H9 (cell line): ENCODE measurements at regions not wholly inside any gene's neighbourhood (a gene's known extent, or its start where the extent isn't known, plus 50 kb on each side); places are given as distances from the start of the nearest gene placed in this dataset.

Source experiments
- DNase-seq: peaks from one replicate; pipeline ENCODE4 v3.0.0-alpha.2; 2017
- H2AFZ ChIP-seq: one replicate; pipeline ENCODE4 v1.6.1; 2013; ENCODE audit warnings: mild to moderate bottlenecking, low read length, control low read depth, moderate library complexity
- H2AK5ac ChIP-seq: 2 replicates; pipeline ENCODE4 v1.6.1; 2013; ENCODE audit warnings: low read length, control low read depth, mixed read lengths; ENCODE audit not compliant: insufficient read length
- H2BK120ac ChIP-seq: one replicate; pipeline ENCODE4 v1.6.1; 2013; ENCODE audit warnings: low read depth, mild to moderate bottlenecking, low read length, control low read depth, inconsistent platforms; ENCODE audit not compliant: poor library complexity, severe bottlenecking
- H2BK12ac ChIP-seq: 2 replicates; pipeline ENCODE4 v1.6.1; 2013; ENCODE audit warnings: low read length, control low read depth, mixed read lengths, low read depth; ENCODE audit not compliant: insufficient read length
- H2BK15ac ChIP-seq: 2 replicates; pipeline ENCODE4 v1.6.1; 2013; ENCODE audit warnings: low read depth, low read length, control low read depth
- H2BK20ac ChIP-seq: one replicate; pipeline ENCODE4 v1.6.1; 2013; ENCODE audit warnings: low read depth, mild to moderate bottlenecking, low read length, control low read depth, inconsistent platforms; ENCODE audit not compliant: poor library complexity, severe bottlenecking
- H2BK5ac ChIP-seq: 2 replicates; pipeline ENCODE4 v1.6.1; 2013; ENCODE audit warnings: low read length, control low read depth, mixed read lengths; ENCODE audit not compliant: insufficient read length
- H3K14ac ChIP-seq: 2 replicates; pipeline ENCODE4 v1.6.1; 2013; ENCODE audit warnings: low read length, control low read depth; ENCODE audit not compliant: insufficient read depth
- H3K18ac ChIP-seq: 2 replicates; pipeline ENCODE4 v1.6.1; 2013; ENCODE audit warnings: low read depth, mild to moderate bottlenecking, mixed read lengths, low read length, control low read depth; ENCODE audit not compliant: insufficient read length
- H3K23ac ChIP-seq: 2 replicates; pipeline ENCODE4 v1.6.1; 2013; ENCODE audit warnings: low read length, control low read depth, mixed read lengths, low read depth; ENCODE audit not compliant: insufficient read length
- H3K23me2 ChIP-seq: 2 replicates; pipeline ENCODE4 v1.6.1; 2013; ENCODE audit warnings: low read depth, mild to moderate bottlenecking, mixed read lengths, low read length, control low read depth; ENCODE audit not compliant: insufficient read length, poor library complexity, severe bottlenecking
- H3K27ac ChIP-seq: 2 replicates; pipeline ENCODE4 v1.5.1; 2013; ENCODE audit warnings: low read length, control low read depth, mixed read lengths, low read depth; ENCODE audit not compliant: insufficient read length
- H3K27me3 ChIP-seq: 2 replicates; pipeline ENCODE4 v1.6.1; 2013; ENCODE audit warnings: low read length, control low read depth, inconsistent platforms; ENCODE audit not compliant: insufficient read depth
- H3K4ac ChIP-seq: 2 replicates; pipeline ENCODE4 v1.6.1; 2013; ENCODE audit warnings: low read depth, mild to moderate bottlenecking, control low read depth, inconsistent platforms, low read length, moderate library complexity
- H3K4me1 ChIP-seq: 2 replicates; pipeline ENCODE4 v1.6.1; 2013; ENCODE audit warnings: low read length, control low read depth, inconsistent platforms; ENCODE audit not compliant: insufficient read depth
- H3K4me2 ChIP-seq: 2 replicates; pipeline ENCODE4 v1.6.1; 2013; ENCODE audit warnings: low read length, control low read depth, mixed read lengths; ENCODE audit not compliant: insufficient read length, insufficient read depth
- H3K56ac ChIP-seq: 2 replicates; pipeline ENCODE4 v1.6.1; 2013; ENCODE audit warnings: low read depth, mild to moderate bottlenecking, mixed read lengths, low read length, control low read depth; ENCODE audit not compliant: insufficient read length
- H3K79me1 ChIP-seq: 2 replicates; pipeline ENCODE4 v1.6.1; 2013; ENCODE audit warnings: low read depth, mild to moderate bottlenecking, moderate library complexity, low read length, control low read depth, inconsistent platforms; ENCODE audit not compliant: insufficient read depth, poor library complexity, severe bottlenecking
- H3K79me2 ChIP-seq: 2 replicates; pipeline ENCODE4 v1.6.1; 2013; ENCODE audit warnings: low read length, control low read depth, inconsistent platforms; ENCODE audit not compliant: insufficient read depth
- H3K9ac ChIP-seq: 2 replicates; pipeline ENCODE4 v1.6.1; 2013; ENCODE audit warnings: low read length, control low read depth, mixed read lengths; ENCODE audit not compliant: insufficient read length; ENCODE audit errors: extremely low read depth
- H3K9me3 ChIP-seq: one replicate; pipeline ENCODE4 v1.6.1; 2013; ENCODE audit warnings: low read depth, low read length, inconsistent platforms; ENCODE audit not compliant: control insufficient read depth
- H3T11ph ChIP-seq: one replicate; pipeline ENCODE4 v1.6.1; 2013; ENCODE audit warnings: mild to moderate bottlenecking, low read length, control low read depth, inconsistent platforms
- H4K20me1 ChIP-seq: one replicate; pipeline ENCODE4 v1.6.1; 2013; ENCODE audit not compliant: control insufficient read depth, insufficient read length, insufficient read depth
- H4K5ac ChIP-seq: 2 replicates; pipeline ENCODE4 v1.6.1; 2013; ENCODE audit warnings: low read depth, mild to moderate bottlenecking, mixed read lengths, low read length, control low read depth; ENCODE audit not compliant: insufficient read length
- H4K8ac ChIP-seq: replicated peaks from 2 replicates; pipeline ENCODE4 v1.6.1; 2013; ENCODE audit warnings: low read length, control low read depth, mixed read lengths, low read depth; ENCODE audit not compliant: insufficient read length
- H4K91ac ChIP-seq: 2 replicates; pipeline ENCODE4 v1.6.1; 2013; ENCODE audit warnings: low read depth, mild to moderate bottlenecking, moderate library complexity, mixed read lengths, low read length, control low read depth; ENCODE audit not compliant: insufficient read length
- H3K27ac Mint-ChIP-seq, 3 experiments: 2 replicates in 2 of 3; 3 replicates in 1 of 3; pipeline ENCODE4 v1.8.0; 2020 to 2021; ENCODE audit warnings: mixed read lengths in 3 of 3, mild to moderate bottlenecking in 1 of 3, moderate library complexity in 1 of 3
- H3K27me3 Mint-ChIP-seq: 2 replicates; pipeline ENCODE4 v1.8.0; 2021; ENCODE audit warnings: low read depth, mild to moderate bottlenecking, moderate library complexity, mixed read lengths
- H3K36me3 Mint-ChIP-seq, 3 experiments: 2 replicates in 2 of 3; 3 replicates in 1 of 3; pipeline ENCODE4 v1.8.0; 2020 to 2021; ENCODE audit warnings: low read depth in 3 of 3, mixed read lengths in 3 of 3; ENCODE audit not compliant: insufficient read depth in 1 of 3
- H3K4me1 Mint-ChIP-seq, 2 experiments: 2 replicates each; pipeline ENCODE4 v1.8.0; 2020; ENCODE audit warnings: mixed read lengths in 2 of 2
- H3K4me3 Mint-ChIP-seq, 2 experiments: 2 replicates in 1 of 2; 3 replicates in 1 of 2; pipeline ENCODE4 v1.8.0; 2020 to 2021; ENCODE audit warnings: mild to moderate bottlenecking in 2 of 2, mixed read lengths in 2 of 2, moderate library complexity in 1 of 2
- H3K9me3 Mint-ChIP-seq, 2 experiments: 2 replicates in 1 of 2; 3 replicates in 1 of 2; pipeline ENCODE4 v1.8.0; 2020; ENCODE audit warnings: mild to moderate bottlenecking in 2 of 2, mixed read lengths in 2 of 2, moderate library complexity in 1 of 2
- CTCF ChIP-seq: fragments of 200-600 bp; sonication (generic); conservative IDR thresholded peaks from 3 replicates; pipeline ENCODE4 v1.8.0; 2021; ENCODE audit warnings: antibody characterized with exemption, mild to moderate bottlenecking
- WGBS: extraction: QIAGEN DNeasy Blood & Tissue Kit; methylation state at CpG from one replicate; pipeline ENCODE4 v1.1.7; 2013; ENCODE audit warnings: missing lambda C conversion rate, low lambda C conversion rate, mixed read lengths; ENCODE audit not compliant: insufficient read length; ENCODE audit errors: extremely low coverage; 5-methylcytosine and 5-hydroxymethylcytosine counted together

GRCh38 chr5:102594192-102594591 lies 95.4 kb upstream of the SLCO6A1 start:
- Histone ChIP-seq H2BK20ac (no peak overlapping the region), H3K4me2 (no peak overlapping the region), H4K5ac (no peak overlapping the region), H2BK12ac (no peak overlapping the region), H4K91ac (no peak overlapping the region), H3K4me1 (0 out of 2 replicates have a peak, but pooled peaks cover 2% of the 10 kb centered on the region), H3T11ph (no peak overlapping the region), H2AK5ac (no peak overlapping the region), H2BK15ac (no peak overlapping the region), H3K14ac (no peak overlapping the region), H3K56ac (no peak overlapping the region), H3K79me1 (no peaks in the 10 kb centered on the region), H4K20me1 (no peaks in the 10 kb centered on the region), H3K9me3 (no peaks in the 10 kb centered on the region), H3K27ac (no peak overlapping the region), H3K18ac (no peak overlapping the region), H3K27me3 (no peaks in the 10 kb centered on the region), H3K79me2 (no peaks in the 10 kb centered on the region), H2AFZ (no peak overlapping the region), H3K23ac (no peak overlapping the region), H3K4ac (no peak overlapping the region), H3K23me2 (no peaks in the 10 kb centered on the region), H2BK120ac (no peak overlapping the region), H3K9ac (no peak overlapping the region), H4K8ac (no peak overlapping the region), H2BK5ac (no peak overlapping the region)
- H3K36me3 Mint-ChIP-seq: peaks cover 7 to 22% (median 19%) of the 10 kb centered on the region in 3 experiments
- H3K4me3 Mint-ChIP-seq: no peak overlapping the region
- no peak for DNase-seq
- TF ChIP-seq CTCF: no peak
- H3K27ac Mint-ChIP-seq: no peak overlapping the region
- peaks cover 11 to 16% of the 10 kb centered on the region in 2 experiments for H3K4me1 Mint-ChIP-seq
- no peaks in the 10 kb centered on the region for H3K27me3 Mint-ChIP-seq
- no CpG with 5 or more reads among the region's 1 CpG for WGBS
- peaks cover 12 to 18% of the 10 kb centered on the region in 2 experiments for H3K9me3 Mint-ChIP-seq
